NCI-H748 (cell line): ENCODE measurements at regions not wholly inside any gene's neighbourhood (a gene's known extent, or its start where the extent isn't known, plus 50 kb on each side); places are given as distances from the start of the nearest gene placed in this dataset.
A peak's percentile ranks its signal among the peaks of the same experiment; 100 is the strongest.
"Not testable (repeated sequence)": the region's sequence is repeated elsewhere in the genome, so short reads cannot be mapped to it uniquely, and the experiment has no call there.

Experiments used
- DNase-seq: peaks from one replicate; lab custom pipeline; 2025; ENCODE audit not compliant: unreplicated experiment; lab: John Stamatoyannopoulos, UW

- no peak for DNase-seq
These were observed 122.4 kb upstream of the NMUR2 start for GRCh38 chr5:152527358-152528052.

- no peak for DNase-seq
These were observed 124.4 kb upstream of the NMUR2 start for GRCh38 chr5:152529440-152529839.

GRCh38 chr5:152532714-152533113 lies 127.6 kb upstream of the NMUR2 start:
- peak; percentile 72 for DNase-seq

GRCh38 chr5:152534641-152535040 lies 129.6 kb upstream of the NMUR2 start:
- no peak for DNase-seq

GRCh38 chr5:152542741-152543140 lies 137.7 kb upstream of the NMUR2 start:
- no peak for DNase-seq

- no peak for DNase-seq
These were observed 141.4 kb upstream of the NMUR2 start for GRCh38 chr5:152546493-152546892.

- DNase-seq = no peak
These were observed 142.1 kb upstream of the NMUR2 start for GRCh38 chr5:152547202-152547601.

- DNase-seq = no peak
These were observed 144.6 kb upstream of the NMUR2 start for GRCh38 chr5:152549709-152550108.

GRCh38 chr5:152551061-152551460 lies 146.0 kb upstream of the NMUR2 start:
- DNase-seq = no peak

- DNase-seq = peak; percentile 69
These were observed 151.7 kb upstream of the NMUR2 start for GRCh38 chr5:152556784-152557183.

- peak; percentile 72 for DNase-seq
These were observed 155.5 kb upstream of the NMUR2 start for GRCh38 chr5:152560512-152561137.

- no peak for DNase-seq
These were observed 162.9 kb upstream of the NMUR2 start for GRCh38 chr5:152568016-152568415.

GRCh38 chr5:152572812-152573211 lies 167.7 kb upstream of the NMUR2 start:
- no peak for DNase-seq

GRCh38 chr5:152584103-152584502 lies 179.0 kb upstream of the NMUR2 start:
- no peak for DNase-seq

GRCh38 chr5:152592416-152592815 lies 187.3 kb upstream of the NMUR2 start:
- DNase-seq = no peak

- peak; percentile 7 for DNase-seq
These were observed 188.3 kb upstream of the NMUR2 start for GRCh38 chr5:152593388-152593787.

GRCh38 chr5:152595405-152595804 lies 190.3 kb upstream of the NMUR2 start:
- DNase-seq = no peak

- no peak for DNase-seq
These were observed 194.0 kb upstream of the NMUR2 start for GRCh38 chr5:152599096-152599495.

- DNase-seq = no peak
These were observed 197.0 kb upstream of the NMUR2 start for GRCh38 chr5:152601806-152602732.

GRCh38 chr5:152606050-152606449 lies 201.0 kb upstream of the NMUR2 start:
- DNase-seq = not testable (repeated sequence)

GRCh38 chr5:152606776-152607364 lies 201.8 kb upstream of the NMUR2 start:
- DNase-seq = no peak
